GM21786 (cell line): ENCODE measurements at regions not wholly inside any gene's neighbourhood (a gene's known extent, or its start where the extent isn't known, plus 50 kb on each side); places are given as distances from the start of the nearest gene placed in this dataset.

ENCODE experiments used
- ATAC-seq: cut with Tn5 transposase; IDR thresholded peaks from one replicate; pipeline ENCODE4 v1.9.1; 2021; ENCODE audit not compliant: unreplicated experiment

- no peak for ATAC-seq
Measured at GRCh38 chr7:155864271-155864985, 52.2 kb upstream of the SHH start.

- no peak for ATAC-seq
Measured at GRCh38 chr7:155863721-155864151, 51.5 kb upstream of the SHH start.

- no peak for ATAC-seq
Measured at GRCh38 chr7:155862123-155862892, 50.0 kb upstream of the SHH start.
